Renal pelvis (tissue), 1 donor: ENCODE measurements at regions not wholly inside any gene's neighbourhood (a gene's known extent, or its start where the extent isn't known, plus 50 kb on each side); places are given as distances from the start of the nearest gene placed in this dataset.
"Not testable (repeated sequence)": the region's sequence is repeated elsewhere in the genome, so short reads cannot be mapped to it uniquely, and the experiment has no call there.

Source experiments
- DNase-seq: peaks from one replicate; pipeline ENCODE4 v3.0.0-alpha.2; 2013

- no peak for DNase-seq
Measured at GRCh38 chr20:63145156-63145555, 70.8 kb downstream of the YTHDF1 start.

- DNase-seq = no peak
Measured at GRCh38 chr20:63142933-63143332, 73.0 kb downstream of the YTHDF1 start.

GRCh38 chr20:63141531-63141930 is 74.4 kb downstream of the YTHDF1 start:
- DNase-seq = no peak

- no peak for DNase-seq
Measured at GRCh38 chr20:63140514-63141433, 75.2 kb downstream of the YTHDF1 start.

- DNase-seq = no peak
Measured at GRCh38 chr20:63139837-63140236, 76.1 kb downstream of the YTHDF1 start.

GRCh38 chr20:63139356-63139755 is 76.6 kb downstream of the YTHDF1 start:
- DNase-seq = no peak

- no peak for DNase-seq
Measured at GRCh38 chr20:63138855-63139341, 77.0 kb downstream of the YTHDF1 start.

GRCh38 chr20:63137851-63138415 is 78.0 kb downstream of the YTHDF1 start:
- no peak for DNase-seq

- no peak for DNase-seq
Measured at GRCh38 chr20:63136296-63136695, 79.6 kb downstream of the YTHDF1 start.

- DNase-seq = no peak
Measured at GRCh38 chr20:63135411-63135810, 80.5 kb downstream of the YTHDF1 start.

GRCh38 chr20:63134711-63135361 is 81.1 kb downstream of the YTHDF1 start:
- not testable (repeated sequence) for DNase-seq

- no peak for DNase-seq
Measured at GRCh38 chr20:63134201-63134612, 81.7 kb downstream of the YTHDF1 start.

- DNase-seq = no peak
Measured at GRCh38 chr20:63133481-63134091, 82.3 kb downstream of the YTHDF1 start.

- DNase-seq = no peak
Measured at GRCh38 chr20:63132715-63133471, 83.0 kb downstream of the YTHDF1 start.

GRCh38 chr20:63132131-63132714 is 83.7 kb downstream of the YTHDF1 start:
- no peak for DNase-seq

- no peak for DNase-seq
Measured at GRCh38 chr20:63130658-63131577, 85.0 kb downstream of the YTHDF1 start.

GRCh38 chr20:63129991-63130657 is 85.8 kb downstream of the YTHDF1 start:
- DNase-seq = no peak

GRCh38 chr20:63129376-63129965 is 86.5 kb downstream of the YTHDF1 start:
- no peak for DNase-seq

GRCh38 chr20:63128956-63129355 is 87.0 kb downstream of the YTHDF1 start:
- no peak for DNase-seq
